ENCODE measurements at regions not wholly inside any gene's neighbourhood (a gene's known extent, or its start where the extent isn't known, plus 50 kb on each side); places are given as distances from the start of the nearest gene placed in this dataset.
"Not testable (repeated sequence)": the region's sequence is repeated elsewhere in the genome, so short reads cannot be mapped to it uniquely, and the experiment has no call there.

DNA sequence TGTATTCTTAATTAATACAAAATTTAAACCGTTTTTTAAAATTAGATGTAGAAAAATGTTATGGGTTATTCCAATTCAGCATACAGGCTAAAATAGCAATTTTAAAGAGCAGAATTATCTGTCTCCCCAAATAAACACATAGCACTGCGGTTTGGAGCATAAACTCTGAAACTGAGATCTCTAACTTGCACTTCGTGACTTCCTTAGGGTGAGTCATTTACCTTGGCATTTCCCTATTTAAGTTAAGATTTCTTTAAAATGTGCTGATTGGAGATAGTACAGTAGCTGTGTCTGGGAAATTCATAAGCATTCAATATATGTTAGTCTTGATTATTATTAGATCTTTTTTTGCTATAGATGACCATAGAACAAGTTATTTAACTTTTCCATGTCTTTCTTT, 143.8 kb downstream of the KDM5D start:
- TF ChIP-seq, protein P1, sequence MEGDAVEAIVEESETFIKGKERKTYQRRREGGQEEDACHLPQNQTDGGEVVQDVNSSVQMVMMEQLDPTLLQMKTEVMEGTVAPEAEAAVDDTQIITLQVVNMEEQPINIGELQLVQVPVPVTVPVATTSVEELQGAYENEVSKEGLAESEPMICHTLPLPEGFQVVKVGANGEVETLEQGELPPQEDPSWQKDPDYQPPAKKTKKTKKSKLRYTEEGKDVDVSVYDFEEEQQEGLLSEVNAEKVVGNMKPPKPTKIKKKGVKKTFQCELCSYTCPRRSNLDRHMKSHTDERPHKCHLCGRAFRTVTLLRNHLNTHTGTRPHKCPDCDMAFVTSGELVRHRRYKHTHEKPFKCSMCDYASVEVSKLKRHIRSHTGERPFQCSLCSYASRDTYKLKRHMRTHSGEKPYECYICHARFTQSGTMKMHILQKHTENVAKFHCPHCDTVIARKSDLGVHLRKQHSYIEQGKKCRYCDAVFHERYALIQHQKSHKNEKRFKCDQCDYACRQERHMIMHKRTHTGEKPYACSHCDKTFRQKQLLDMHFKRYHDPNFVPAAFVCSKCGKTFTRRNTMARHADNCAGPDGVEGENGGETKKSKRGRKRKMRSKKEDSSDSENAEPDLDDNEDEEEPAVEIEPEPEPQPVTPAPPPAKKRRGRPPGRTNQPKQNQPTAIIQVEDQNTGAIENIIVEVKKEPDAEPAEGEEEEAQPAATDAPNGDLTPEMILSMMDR (IDR thresholded peaks at IDR 0.05; ENCODE audit: insufficient read depth, low read depth, low read length): no peak
- H3K4me3 ChIP-seq (ENCODE audit: low read depth, low read length): no peak overlapping the region
- DNase-seq (ENCODE audit: low read depth): peak; percentile 74

DNA sequence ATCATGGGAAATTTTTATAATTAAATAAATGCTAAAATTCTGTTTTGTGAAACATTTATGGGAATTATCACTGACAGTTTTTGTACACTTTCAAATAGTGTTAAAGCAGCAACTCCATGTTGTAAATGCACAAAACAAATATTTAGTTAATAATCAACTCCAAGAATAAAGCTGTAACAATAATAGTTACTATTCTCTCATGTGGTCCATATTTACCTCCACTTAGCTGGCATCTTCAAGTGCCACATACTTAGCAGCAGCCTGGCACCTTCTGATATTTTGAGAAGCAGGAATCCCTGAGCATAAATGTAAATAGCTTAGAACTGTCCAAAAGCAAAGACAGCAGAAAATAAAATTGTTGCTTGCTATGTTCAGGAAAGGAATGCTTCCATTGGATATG, 154.3 kb downstream of the KDM5D start:
- H3K4me3 ChIP-seq (ENCODE audit: low read depth, low read length): no peak overlapping the region
- TF ChIP-seq, protein P1 (IDR thresholded peaks at IDR 0.05; ENCODE audit: insufficient read depth, low read depth, low read length): no peak
- DNase-seq (ENCODE audit: low read depth): no peak

DNA sequence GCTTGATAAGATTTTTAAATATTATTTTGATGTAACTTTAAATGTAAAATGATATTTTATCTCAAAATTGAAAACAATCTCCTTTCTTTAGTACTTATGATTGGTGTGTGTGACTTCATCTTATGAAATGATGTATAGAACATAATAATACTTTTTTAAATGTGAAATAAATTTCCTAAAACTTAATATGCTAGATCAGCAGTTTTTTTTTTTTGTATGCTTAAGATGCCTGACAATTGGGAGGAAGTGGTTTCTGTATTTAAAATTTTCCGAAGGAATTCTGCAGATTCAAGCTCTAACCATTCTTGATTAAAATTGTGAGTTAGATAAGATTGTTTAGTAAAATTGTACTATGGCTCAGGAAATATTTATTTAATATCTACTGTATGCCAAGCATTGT, 154.9 kb downstream of the KDM5D start:
- H3K4me3 ChIP-seq (ENCODE audit: low read depth, low read length): no peak overlapping the region
- TF ChIP-seq, protein P1 (IDR thresholded peaks at IDR 0.05; ENCODE audit: insufficient read depth, low read depth, low read length): no peak
- no peak for DNase-seq (ENCODE audit: low read depth)

DNA sequence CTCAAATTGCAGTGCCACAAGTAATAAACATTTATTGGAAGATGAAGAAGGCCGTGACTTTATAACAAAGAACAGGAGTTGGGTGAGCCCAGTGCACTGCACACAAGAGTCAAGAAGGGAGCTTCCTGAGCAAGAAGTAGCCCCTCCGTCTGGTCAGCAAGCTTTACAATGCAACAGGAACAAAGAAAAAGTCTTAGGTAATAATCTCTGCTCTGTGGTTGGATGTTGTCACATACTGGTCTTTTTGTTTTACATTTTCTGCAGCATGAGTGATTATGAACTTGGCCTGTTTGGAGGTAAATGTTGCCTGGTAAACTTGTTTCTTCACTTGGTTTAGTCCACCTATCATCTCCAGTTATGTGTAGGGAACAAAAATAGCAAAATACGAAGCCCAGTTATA, 157.2 kb downstream of the KDM5D start:
- no peak overlapping the region for H3K4me3 ChIP-seq (ENCODE audit: low read depth, low read length)
- TF ChIP-seq, protein P1 (IDR thresholded peaks at IDR 0.05; ENCODE audit: insufficient read depth, low read depth, low read length): no peak
- DNase-seq (ENCODE audit: low read depth): no peak

DNA sequence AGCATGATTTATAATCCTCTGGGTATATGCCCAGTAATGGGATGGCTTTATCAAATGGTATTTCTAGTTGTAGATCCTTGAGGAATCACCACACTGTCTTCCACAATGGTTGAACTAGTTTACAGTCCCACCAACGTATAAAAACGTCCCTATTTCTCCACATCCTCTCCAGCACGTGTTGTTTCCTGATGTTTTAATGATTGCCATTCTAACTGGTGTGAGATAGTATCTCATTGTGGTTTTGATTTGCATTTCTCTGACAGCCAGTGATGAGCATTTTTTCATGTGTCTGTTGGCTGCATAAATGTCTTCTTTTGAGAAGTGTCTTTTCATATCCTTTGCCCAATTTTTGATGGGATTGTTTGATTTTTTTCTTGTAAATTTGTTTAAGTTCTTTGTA, 163.5 kb downstream of the KDM5D start:
- not testable (repeated sequence) for DNase-seq (ENCODE audit: low read depth); H3K4me3 ChIP-seq (ENCODE audit: low read depth, low read length)

DNA sequence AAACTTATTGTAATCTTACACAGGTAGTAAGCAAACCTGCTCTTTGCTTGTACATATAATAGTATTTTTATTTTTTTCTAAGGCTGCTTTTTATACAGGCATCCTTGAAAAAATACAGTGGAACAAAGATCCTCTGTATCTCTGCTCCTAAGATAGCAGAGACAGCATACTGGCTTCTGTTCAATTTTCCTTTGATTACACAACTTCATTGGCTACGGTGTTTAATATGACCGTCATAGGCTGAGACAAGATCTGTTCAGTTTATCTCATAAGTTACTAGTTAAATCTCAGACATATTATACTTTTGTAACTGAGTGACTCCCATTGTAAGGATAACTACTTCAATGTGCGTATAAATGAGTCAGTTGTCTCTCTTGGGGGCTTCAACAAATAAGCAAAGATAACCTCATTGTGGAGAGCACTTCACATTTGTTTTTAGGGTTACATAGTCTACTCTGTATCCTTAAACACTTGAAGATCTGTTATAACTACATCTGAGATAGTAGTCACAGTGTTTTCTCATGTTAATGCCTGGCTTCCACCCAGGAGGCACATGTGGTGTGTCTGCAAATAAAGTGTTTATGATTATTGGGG, 166.1 kb downstream of the KDM5D start:
- TF ChIP-seq, protein P1 (IDR thresholded peaks at IDR 0.05; ENCODE audit: insufficient read depth, low read depth, low read length): no peak
- peak; percentile 50 for DNase-seq (ENCODE audit: low read depth)
- no peak overlapping the region for H3K4me3 ChIP-seq (ENCODE audit: low read depth, low read length)

DNA sequence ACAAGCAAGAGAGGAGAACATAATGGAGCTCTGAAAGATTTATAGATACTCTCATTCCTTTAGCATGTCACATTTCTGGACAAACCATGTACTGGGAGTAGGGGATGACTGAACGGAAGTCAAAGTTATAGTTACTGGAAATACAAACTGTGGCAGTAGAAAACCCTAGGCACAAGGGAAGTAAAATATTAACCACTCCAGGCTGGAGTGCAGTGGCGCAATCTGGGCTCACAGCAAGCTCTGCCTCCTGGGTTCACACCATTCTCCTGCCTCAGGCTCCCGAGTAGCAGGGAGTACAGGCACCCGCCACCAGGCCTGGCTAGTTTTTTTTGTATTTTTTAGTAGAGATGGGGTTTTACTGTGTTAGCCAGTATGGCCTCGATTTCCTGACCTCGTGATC, 167.3 kb downstream of the KDM5D start:
- TF ChIP-seq, protein P1 (IDR thresholded peaks at IDR 0.05; ENCODE audit: insufficient read depth, low read depth, low read length): no peak
- DNase-seq (ENCODE audit: low read depth): no peak

More for the DNA sequence above, 167.3 kb downstream of the KDM5D start:
- H3K4me3 ChIP-seq (ENCODE audit: low read depth, low read length): no peak overlapping the region

Measured in fibroblast of villous mesenchyme (primary cell).